OCI-LY7 (cell line): ENCODE measurements at regions not wholly inside any gene's neighbourhood (a gene's known extent, or its start where the extent isn't known, plus 50 kb on each side); places are given as distances from the start of the nearest gene placed in this dataset.

ENCODE experiments used
- BruUV-seq: library from RNA; stranded (reverse); fragments of 400-500 nt; replicated peaks from 2 replicates; lab custom pipeline; 2021; lab: Mats Ljungman, UMichigan
- CTCF ChIA-PET: fragments of 300-600 bp; sonication (Branson Sonifier 250); formaldehyde crosslinking; loops from one replicate; lab custom pipeline; 2022; ENCODE audit warnings: antibody characterized with exemption; ENCODE audit not compliant: unreplicated experiment; lab: Charles Lee
- POLR2A ChIA-PET: fragments of 300-600 bp; sonication (Branson Sonifier 250); formaldehyde crosslinking; loops from one replicate; lab custom pipeline; 2022; ENCODE audit warnings: antibody characterized with exemption; lab: Charles Lee
- DNase-seq: peaks from one replicate; pipeline ENCODE4 v3.0.0-alpha.2; 2015; ENCODE audit warnings: low spot score
- H2AFZ ChIP-seq: fragments of 200-600 bp; sonication (generic), shearing (Covaris generic); 2 replicates; pipeline ENCODE4 v1.6.1; 2014; ENCODE audit warnings: mild to moderate bottlenecking, antibody characterized with exemption, low read length, moderate library complexity
- H3K27ac ChIP-seq: fragments of 200-600 bp; sonication (generic); 2 replicates; pipeline ENCODE4 v1.5.1; 2014; ENCODE audit warnings: mixed run types, low read depth, mild to moderate bottlenecking, moderate library complexity, low read length, inconsistent platforms; ENCODE audit not compliant: poor library complexity, severe bottlenecking
- H3K36me3 ChIP-seq: fragments of 200-600 bp; sonication (generic); 2 replicates; pipeline ENCODE4 v1.6.1; 2014; ENCODE audit warnings: mild to moderate bottlenecking, antibody characterized with exemption, low read length, moderate library complexity, mixed read lengths; ENCODE audit not compliant: insufficient read depth
- H3K4me1 ChIP-seq: fragments of 200-600 bp; sonication (generic); 2 replicates; pipeline ENCODE4 v1.5.1; 2014; ENCODE audit warnings: mild to moderate bottlenecking, low read length; ENCODE audit not compliant: insufficient read depth, poor library complexity, severe bottlenecking
- H3K4me2 ChIP-seq: fragments of 200-600 bp; sonication (generic); 2 replicates; pipeline ENCODE4 v1.6.1; 2014; ENCODE audit warnings: mild to moderate bottlenecking, low read length
- H3K4me3 ChIP-seq: fragments of 200-600 bp; sonication (generic); 2 replicates; pipeline ENCODE4 v1.5.1; 2014; ENCODE audit warnings: mild to moderate bottlenecking, low read depth, low read length; ENCODE audit not compliant: poor library complexity, severe bottlenecking
- H3K79me2 ChIP-seq: fragments of 200-600 bp; sonication (generic); 2 replicates; pipeline ENCODE4 v1.6.1; 2016; ENCODE audit warnings: low read depth, mild to moderate bottlenecking, low read length, moderate library complexity, mixed read lengths; ENCODE audit not compliant: insufficient read depth
- H3K9me2 ChIP-seq: fragments of 200-600 bp; sonication (generic); 2 replicates; pipeline ENCODE4 v1.6.1; 2016; ENCODE audit warnings: mild to moderate bottlenecking, low read length, mixed read lengths; ENCODE audit not compliant: insufficient read depth
- H3K9me3 ChIP-seq: fragments of 200-600 bp; sonication (generic); 2 replicates; pipeline ENCODE4 v1.6.1; 2014; ENCODE audit warnings: mild to moderate bottlenecking, mixed run types, low read length, mixed read lengths
- H4K20me1 ChIP-seq: fragments of 200-600 bp; sonication (generic); 2 replicates; pipeline ENCODE4 v1.6.1; 2014; ENCODE audit warnings: mild to moderate bottlenecking, antibody characterized with exemption, low read length, moderate library complexity, mixed read lengths; ENCODE audit not compliant: insufficient read depth
- EZH2phosphoT487 ChIP-seq: fragments of 200-600 bp; sonication (generic); IDR thresholded peaks from 2 replicates; pipeline ENCODE4 v1.6.1; 2018; ENCODE audit warnings: low read depth, borderline replicate concordance, mild to moderate bottlenecking, mixed run types, antibody characterized with exemption, low read length, moderate library complexity, mixed read lengths
- intact Hi-C: fragments of 100-400 bp; cut with micrococcal nuclease; formaldehyde crosslinking; loops from one replicate; pipeline ENCODE4 v1.10.0; 2022; ENCODE audit not compliant: unreplicated experiment
- TF ChIP-seq, protein P1 (sequence below): fragments of 200-600 bp; sonication (generic); conservative IDR thresholded peaks from 2 replicates; pipeline ENCODE4 v1.5.1; 2014; ENCODE audit warnings: mild to moderate bottlenecking, antibody characterized with exemption, low read length, moderate library complexity, mixed read lengths

DNA sequence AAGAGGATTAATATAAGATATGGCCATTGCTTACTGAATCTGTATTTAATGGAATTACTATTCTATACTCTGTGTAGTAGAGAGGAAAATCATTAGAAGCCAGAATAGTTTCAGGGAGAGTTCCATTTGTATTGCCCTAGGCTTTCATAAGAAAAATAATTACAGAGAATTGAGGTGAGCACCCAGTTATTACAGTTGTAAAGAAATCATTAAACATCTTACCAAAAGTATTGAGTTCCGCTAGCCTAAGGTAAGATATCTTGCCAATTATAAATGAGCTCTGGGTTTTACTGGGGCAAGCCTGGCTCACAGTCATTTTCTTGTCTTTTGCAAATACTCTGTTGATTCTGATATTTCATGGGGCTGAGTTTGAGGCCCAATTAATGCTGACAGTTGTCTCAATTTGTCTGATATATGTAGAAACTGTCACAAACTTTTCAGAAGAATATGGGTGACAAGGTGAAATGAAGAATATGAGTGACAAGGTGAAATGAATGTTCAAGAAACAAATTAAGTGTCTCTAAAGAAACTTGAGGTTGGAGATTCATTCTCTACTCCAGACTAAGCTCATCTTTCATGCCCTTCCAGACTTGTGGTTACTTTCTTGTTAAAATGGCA lies 127.8 kb downstream of the PTGER3 start:
- peaks cover 18% of the 10 kb centered on the region for H3K9me3 ChIP-seq
- H3K79me2 ChIP-seq: no peaks in the 10 kb centered on the region
- H4K20me1 ChIP-seq: no peaks in the 10 kb centered on the region
- TF ChIP-seq, protein P1, sequence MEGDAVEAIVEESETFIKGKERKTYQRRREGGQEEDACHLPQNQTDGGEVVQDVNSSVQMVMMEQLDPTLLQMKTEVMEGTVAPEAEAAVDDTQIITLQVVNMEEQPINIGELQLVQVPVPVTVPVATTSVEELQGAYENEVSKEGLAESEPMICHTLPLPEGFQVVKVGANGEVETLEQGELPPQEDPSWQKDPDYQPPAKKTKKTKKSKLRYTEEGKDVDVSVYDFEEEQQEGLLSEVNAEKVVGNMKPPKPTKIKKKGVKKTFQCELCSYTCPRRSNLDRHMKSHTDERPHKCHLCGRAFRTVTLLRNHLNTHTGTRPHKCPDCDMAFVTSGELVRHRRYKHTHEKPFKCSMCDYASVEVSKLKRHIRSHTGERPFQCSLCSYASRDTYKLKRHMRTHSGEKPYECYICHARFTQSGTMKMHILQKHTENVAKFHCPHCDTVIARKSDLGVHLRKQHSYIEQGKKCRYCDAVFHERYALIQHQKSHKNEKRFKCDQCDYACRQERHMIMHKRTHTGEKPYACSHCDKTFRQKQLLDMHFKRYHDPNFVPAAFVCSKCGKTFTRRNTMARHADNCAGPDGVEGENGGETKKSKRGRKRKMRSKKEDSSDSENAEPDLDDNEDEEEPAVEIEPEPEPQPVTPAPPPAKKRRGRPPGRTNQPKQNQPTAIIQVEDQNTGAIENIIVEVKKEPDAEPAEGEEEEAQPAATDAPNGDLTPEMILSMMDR: no peak
- no peak for TF ChIP-seq EZH2phosphoT487
- ChIA-PET CTCF (no interaction called here), POLR2A (interaction anchor here (0.7 to 1.0 kb wide), 2 partner anchors 10 to 138 kb away, joined by 3 read pairs; no protein-coding TSS in a partner anchor)
- no peaks in the 10 kb centered on the region for H3K36me3 ChIP-seq
- DNase-seq: no peak
- no peak overlapping the region for H3K4me3 ChIP-seq
- intact Hi-C loops: no loop called here
- no peaks in the 10 kb centered on the region for H3K9me2 ChIP-seq
- no TSS peak for BruUV-seq
- H3K27ac ChIP-seq: no peak overlapping the region
- no peak overlapping the region for H3K4me2 ChIP-seq
- no peaks in the 10 kb centered on the region for H3K4me1 ChIP-seq
- H2AFZ ChIP-seq: no peak overlapping the region
